ENCODE measurements at regions not wholly inside any gene's neighbourhood (a gene's known extent, or its start where the extent isn't known, plus 50 kb on each side); places are given as distances from the start of the nearest gene placed in this dataset.

- DNase-seq = no peak
Measured at GRCh38 chr20:1060985-1061384, 57.4 kb upstream of the PSMF1 start.

- peak; percentile 30 for DNase-seq
Measured at GRCh38 chr20:1061484-1062221, 56.7 kb upstream of the PSMF1 start.

GRCh38 chr20:1062334-1063010 lies 55.9 kb upstream of the PSMF1 start:
- no peak for DNase-seq
